ENCODE measurements at regions not wholly inside any gene's neighbourhood (a gene's known extent, or its start where the extent isn't known, plus 50 kb on each side); places are given as distances from the start of the nearest gene placed in this dataset.
"Not testable (repeated sequence)": the region's sequence is repeated elsewhere in the genome, so short reads cannot be mapped to it uniquely, and the experiment has no call there.

- not testable (repeated sequence) for H3K4me3 ChIP-seq (ENCODE audit: low read length in 2 of 2); H3K27me3 ChIP-seq (ENCODE audit: control insufficient read depth in 1 of 2, insufficient read depth in 2 of 2, low read length in 2 of 2); H3K9ac ChIP-seq (ENCODE audit: low read length in 2 of 2); H3K27ac ChIP-seq (ENCODE audit: low read length); H3K36me3 ChIP-seq (ENCODE audit: control insufficient read depth in 2 of 2, insufficient read depth in 2 of 2, low read length in 2 of 2); H3K9me3 ChIP-seq (ENCODE audit: control insufficient read depth in 2 of 2, low read length in 2 of 2); H3K4me1 ChIP-seq (ENCODE audit: control insufficient read depth, insufficient read depth, low read length)
These were observed 132.7 kb downstream of the SNX10 start for GRCh38 chr7:26424319-26424718.

- Histone ChIP-seq H3K9me3 (ENCODE audit: control insufficient read depth in 2 of 2, low read length in 2 of 2) (no peaks in the 10 kb centered on the region), H3K4me1 (ENCODE audit: control insufficient read depth, insufficient read depth, low read length) (no peaks in the 10 kb centered on the region), H3K27ac (ENCODE audit: low read length) (no peak overlapping the region), H3K4me3 (ENCODE audit: low read length in 2 of 2) (no peak overlapping the region), H3K9ac (ENCODE audit: low read length in 2 of 2) (no peak overlapping the region), H3K27me3 (ENCODE audit: control insufficient read depth in 1 of 2, insufficient read depth in 2 of 2, low read length in 2 of 2) (no peaks in the 10 kb centered on the region), H3K36me3 (ENCODE audit: control insufficient read depth in 2 of 2, insufficient read depth in 2 of 2, low read length in 2 of 2) (no peaks in the 10 kb centered on the region)
These were observed 134.0 kb downstream of the SNX10 start for GRCh38 chr7:26425655-26426054.

GRCh38 chr7:26426096-26426495, 134.4 kb downstream of the SNX10 start:
- no peak overlapping the region for H3K9ac ChIP-seq (ENCODE audit: low read length in 2 of 2)
- H3K27me3 ChIP-seq (ENCODE audit: control insufficient read depth in 1 of 2, insufficient read depth in 2 of 2, low read length in 2 of 2): no peaks in the 10 kb centered on the region
- H3K4me3 ChIP-seq (ENCODE audit: low read length in 2 of 2): no peak overlapping the region
- no peak overlapping the region for H3K27ac ChIP-seq (ENCODE audit: low read length)
- no peaks in the 10 kb centered on the region for H3K36me3 ChIP-seq (ENCODE audit: control insufficient read depth in 2 of 2, insufficient read depth in 2 of 2, low read length in 2 of 2)
- no peaks in the 10 kb centered on the region for H3K9me3 ChIP-seq (ENCODE audit: control insufficient read depth in 2 of 2, low read length in 2 of 2)
- no peaks in the 10 kb centered on the region for H3K4me1 ChIP-seq (ENCODE audit: control insufficient read depth, insufficient read depth, low read length)

GRCh38 chr7:26428571-26428970, 136.9 kb downstream of the SNX10 start:
- Histone ChIP-seq H3K9me3 (ENCODE audit: control insufficient read depth in 2 of 2, low read length in 2 of 2) (no peaks in the 10 kb centered on the region), H3K36me3 (ENCODE audit: control insufficient read depth in 2 of 2, insufficient read depth in 2 of 2, low read length in 2 of 2) (no peaks in the 10 kb centered on the region), H3K27me3 (ENCODE audit: control insufficient read depth in 1 of 2, insufficient read depth in 2 of 2, low read length in 2 of 2) (no peaks in the 10 kb centered on the region), H3K27ac (ENCODE audit: low read length) (no peak overlapping the region), H3K4me3 (ENCODE audit: low read length in 2 of 2) (no peak overlapping the region), H3K9ac (ENCODE audit: low read length in 2 of 2) (no peak overlapping the region), H3K4me1 (ENCODE audit: control insufficient read depth, insufficient read depth, low read length) (no peaks in the 10 kb centered on the region)

- H3K27ac ChIP-seq (ENCODE audit: low read length): no peak overlapping the region
- no peaks in the 10 kb centered on the region for H3K27me3 ChIP-seq (ENCODE audit: control insufficient read depth in 1 of 2, insufficient read depth in 2 of 2, low read length in 2 of 2)
- no peaks in the 10 kb centered on the region for H3K36me3 ChIP-seq (ENCODE audit: control insufficient read depth in 2 of 2, insufficient read depth in 2 of 2, low read length in 2 of 2)
- no peaks in the 10 kb centered on the region for H3K4me1 ChIP-seq (ENCODE audit: control insufficient read depth, insufficient read depth, low read length)
- no peak overlapping the region for H3K9ac ChIP-seq (ENCODE audit: low read length in 2 of 2)
- no peaks in the 10 kb centered on the region for H3K9me3 ChIP-seq (ENCODE audit: control insufficient read depth in 2 of 2, low read length in 2 of 2)
- H3K4me3 ChIP-seq (ENCODE audit: low read length in 2 of 2): no peak overlapping the region
These were observed 137.5 kb downstream of the SNX10 start for GRCh38 chr7:26429168-26429567.

GRCh38 chr7:26434974-26435373, 143.3 kb downstream of the SNX10 start:
- no peaks in the 10 kb centered on the region for H3K36me3 ChIP-seq (ENCODE audit: control insufficient read depth in 2 of 2, insufficient read depth in 2 of 2, low read length in 2 of 2)
- H3K4me1 ChIP-seq (ENCODE audit: control insufficient read depth, insufficient read depth, low read length): no peaks in the 10 kb centered on the region
- H3K27me3 ChIP-seq (ENCODE audit: control insufficient read depth in 1 of 2, insufficient read depth in 2 of 2, low read length in 2 of 2): no peaks in the 10 kb centered on the region
- H3K4me3 ChIP-seq (ENCODE audit: low read length in 2 of 2): no peak overlapping the region
- no peak overlapping the region for H3K27ac ChIP-seq (ENCODE audit: low read length)
- H3K9me3 ChIP-seq (ENCODE audit: control insufficient read depth in 2 of 2, low read length in 2 of 2): no peaks in the 10 kb centered on the region
- H3K9ac ChIP-seq (ENCODE audit: low read length in 2 of 2): no peak overlapping the region

- H3K4me1 ChIP-seq (ENCODE audit: control insufficient read depth, insufficient read depth, low read length): no peaks in the 10 kb centered on the region
- H3K9ac ChIP-seq (ENCODE audit: low read length in 2 of 2): no peak overlapping the region
- no peak overlapping the region for H3K4me3 ChIP-seq (ENCODE audit: low read length in 2 of 2)
- no peaks in the 10 kb centered on the region for H3K9me3 ChIP-seq (ENCODE audit: control insufficient read depth in 2 of 2, low read length in 2 of 2)
- no peak overlapping the region for H3K27ac ChIP-seq (ENCODE audit: low read length)
- no peaks in the 10 kb centered on the region for H3K36me3 ChIP-seq (ENCODE audit: control insufficient read depth in 2 of 2, insufficient read depth in 2 of 2, low read length in 2 of 2)
- no peaks in the 10 kb centered on the region for H3K27me3 ChIP-seq (ENCODE audit: control insufficient read depth in 1 of 2, insufficient read depth in 2 of 2, low read length in 2 of 2)
These were observed 145.4 kb downstream of the SNX10 start for GRCh38 chr7:26437003-26437532.

GRCh38 chr7:26438078-26438477, 146.4 kb downstream of the SNX10 start:
- no peaks in the 10 kb centered on the region for H3K9me3 ChIP-seq (ENCODE audit: control insufficient read depth in 2 of 2, low read length in 2 of 2)
- no peak overlapping the region for H3K9ac ChIP-seq (ENCODE audit: low read length in 2 of 2)
- no peaks in the 10 kb centered on the region for H3K4me1 ChIP-seq (ENCODE audit: control insufficient read depth, insufficient read depth, low read length)
- no peaks in the 10 kb centered on the region for H3K27me3 ChIP-seq (ENCODE audit: control insufficient read depth in 1 of 2, insufficient read depth in 2 of 2, low read length in 2 of 2)
- H3K27ac ChIP-seq (ENCODE audit: low read length): no peak overlapping the region
- no peaks in the 10 kb centered on the region for H3K36me3 ChIP-seq (ENCODE audit: control insufficient read depth in 2 of 2, insufficient read depth in 2 of 2, low read length in 2 of 2)
- H3K4me3 ChIP-seq (ENCODE audit: low read length in 2 of 2): no peak overlapping the region

GRCh38 chr7:26439521-26440232, 148.0 kb downstream of the SNX10 start:
- Histone ChIP-seq H3K27me3 (ENCODE audit: control insufficient read depth in 1 of 2, insufficient read depth in 2 of 2, low read length in 2 of 2) (no peaks in the 10 kb centered on the region), H3K27ac (ENCODE audit: low read length) (no peak overlapping the region), H3K9ac (ENCODE audit: low read length in 2 of 2) (no peak overlapping the region), H3K4me3 (ENCODE audit: low read length in 2 of 2) (no peak overlapping the region), H3K4me1 (ENCODE audit: control insufficient read depth, insufficient read depth, low read length) (no peaks in the 10 kb centered on the region), H3K36me3 (ENCODE audit: control insufficient read depth in 2 of 2, insufficient read depth in 2 of 2, low read length in 2 of 2) (no peaks in the 10 kb centered on the region), H3K9me3 (ENCODE audit: control insufficient read depth in 2 of 2, low read length in 2 of 2) (no peaks in the 10 kb centered on the region)

GRCh38 chr7:26440233-26441001, 148.8 kb downstream of the SNX10 start:
- Histone ChIP-seq H3K36me3 (ENCODE audit: control insufficient read depth in 2 of 2, insufficient read depth in 2 of 2, low read length in 2 of 2) (no peaks in the 10 kb centered on the region), H3K4me1 (ENCODE audit: control insufficient read depth, insufficient read depth, low read length) (no peaks in the 10 kb centered on the region), H3K27me3 (ENCODE audit: control insufficient read depth in 1 of 2, insufficient read depth in 2 of 2, low read length in 2 of 2) (peaks cover 0 to 2% of the 10 kb centered on the region in 2 donors), H3K27ac (ENCODE audit: low read length) (no peak overlapping the region), H3K9me3 (ENCODE audit: control insufficient read depth in 2 of 2, low read length in 2 of 2) (no peaks in the 10 kb centered on the region), H3K9ac (ENCODE audit: low read length in 2 of 2) (no peak overlapping the region), H3K4me3 (ENCODE audit: low read length in 2 of 2) (no peak overlapping the region)

GRCh38 chr7:26441002-26441521, 149.4 kb downstream of the SNX10 start:
- Histone ChIP-seq H3K27ac (ENCODE audit: low read length) (no peak overlapping the region), H3K4me3 (ENCODE audit: low read length in 2 of 2) (no peak overlapping the region), H3K36me3 (ENCODE audit: control insufficient read depth in 2 of 2, insufficient read depth in 2 of 2, low read length in 2 of 2) (no peaks in the 10 kb centered on the region), H3K9ac (ENCODE audit: low read length in 2 of 2) (no peak overlapping the region), H3K9me3 (ENCODE audit: control insufficient read depth in 2 of 2, low read length in 2 of 2) (no peaks in the 10 kb centered on the region), H3K4me1 (ENCODE audit: control insufficient read depth, insufficient read depth, low read length) (no peaks in the 10 kb centered on the region), H3K27me3 (ENCODE audit: control insufficient read depth in 1 of 2, insufficient read depth in 2 of 2, low read length in 2 of 2) (peaks cover 0 to 2% of the 10 kb centered on the region in 2 donors)
